GM21528 (cell line): ENCODE measurements at regions not wholly inside any gene's neighbourhood (a gene's known extent, or its start where the extent isn't known, plus 50 kb on each side); places are given as distances from the start of the nearest gene placed in this dataset.
"Not testable (repeated sequence)": the region's sequence is repeated elsewhere in the genome, so short reads cannot be mapped to it uniquely, and the experiment has no call there.

Experiments
- ATAC-seq: cut with Tn5 transposase; IDR thresholded peaks from one replicate; pipeline ENCODE4 v1.9.1; 2021; ENCODE audit warnings: mild to moderate bottlenecking, moderate library complexity; ENCODE audit not compliant: unreplicated experiment, low FRiP score

DNA sequence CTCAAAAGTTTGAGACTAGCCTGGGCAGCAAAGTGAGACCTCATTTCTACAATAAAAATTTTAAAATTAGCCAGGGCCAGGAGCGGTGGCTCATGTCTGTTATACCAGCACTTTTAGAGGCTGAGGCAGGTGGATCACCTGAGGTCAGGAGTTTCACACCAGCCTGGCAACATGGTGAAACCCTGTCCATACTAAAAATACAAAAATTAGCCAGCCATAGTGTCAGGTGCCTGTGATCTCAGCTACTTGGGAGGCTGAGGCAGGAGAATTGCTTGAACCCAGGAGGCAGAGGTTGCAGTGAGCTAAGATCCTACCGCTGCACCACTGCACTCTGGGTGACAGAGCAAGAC is 85.1 kb upstream of the MAP4 start:
- ATAC-seq, result not testable (repeated sequence)

DNA sequence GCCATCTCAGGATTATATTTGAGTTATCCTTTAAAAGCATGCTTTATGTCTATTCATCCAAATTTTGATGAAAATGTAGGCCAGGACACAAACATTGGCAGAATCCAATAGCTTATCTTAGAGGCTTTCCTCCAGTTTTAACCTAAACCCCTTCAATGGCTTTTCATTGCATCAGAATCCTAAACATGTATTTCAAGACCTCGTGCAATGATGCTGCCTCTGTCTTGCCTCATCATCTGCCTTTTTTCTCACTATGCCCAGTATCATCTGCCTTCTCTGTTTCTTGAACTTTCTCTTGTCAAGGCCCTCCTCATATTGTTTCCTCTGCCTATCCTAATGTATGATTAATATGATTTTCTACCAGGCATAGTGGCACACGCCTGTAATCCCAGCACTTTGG is 76.1 kb upstream of the MAP4 start:
- no peak for ATAC-seq

DNA sequence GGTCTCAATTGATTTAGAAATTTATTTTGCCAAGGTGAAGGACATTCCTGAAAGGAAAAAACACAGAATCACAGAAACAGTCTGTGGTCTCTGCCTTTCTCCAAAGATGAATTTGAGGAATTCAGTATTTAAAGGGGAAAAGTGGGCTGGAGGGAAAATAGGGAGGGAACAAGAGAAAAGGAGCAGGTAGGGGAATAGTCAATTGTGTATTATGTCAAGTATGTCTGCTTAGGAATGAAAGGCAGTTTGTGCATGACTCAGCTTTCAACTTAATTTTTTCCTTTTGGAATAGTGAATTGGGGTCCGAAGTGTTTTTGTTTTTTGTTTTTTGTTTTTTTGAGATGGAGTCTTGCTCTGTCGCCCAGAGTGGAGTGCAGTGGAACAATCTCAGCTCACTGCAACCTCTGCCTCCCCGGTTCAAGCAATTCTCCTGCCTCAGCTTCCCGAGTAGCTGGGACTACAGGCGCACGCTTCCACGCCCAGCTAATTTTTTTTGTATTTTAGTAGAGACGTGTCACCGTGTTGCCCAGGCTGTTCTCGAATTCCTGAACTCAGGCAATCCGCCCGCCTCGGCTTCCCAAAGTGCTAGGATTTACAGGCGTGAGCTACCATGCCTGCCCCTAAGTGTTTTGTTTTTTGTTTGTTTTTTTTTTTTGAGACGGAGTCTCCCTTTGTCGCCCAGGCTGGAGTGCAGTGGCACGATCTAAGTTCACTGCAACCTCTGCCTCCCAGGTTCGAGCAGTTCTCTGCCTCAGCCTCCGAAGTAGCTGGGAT is 74.1 kb upstream of the MAP4 start:
- no peak for ATAC-seq

DNA sequence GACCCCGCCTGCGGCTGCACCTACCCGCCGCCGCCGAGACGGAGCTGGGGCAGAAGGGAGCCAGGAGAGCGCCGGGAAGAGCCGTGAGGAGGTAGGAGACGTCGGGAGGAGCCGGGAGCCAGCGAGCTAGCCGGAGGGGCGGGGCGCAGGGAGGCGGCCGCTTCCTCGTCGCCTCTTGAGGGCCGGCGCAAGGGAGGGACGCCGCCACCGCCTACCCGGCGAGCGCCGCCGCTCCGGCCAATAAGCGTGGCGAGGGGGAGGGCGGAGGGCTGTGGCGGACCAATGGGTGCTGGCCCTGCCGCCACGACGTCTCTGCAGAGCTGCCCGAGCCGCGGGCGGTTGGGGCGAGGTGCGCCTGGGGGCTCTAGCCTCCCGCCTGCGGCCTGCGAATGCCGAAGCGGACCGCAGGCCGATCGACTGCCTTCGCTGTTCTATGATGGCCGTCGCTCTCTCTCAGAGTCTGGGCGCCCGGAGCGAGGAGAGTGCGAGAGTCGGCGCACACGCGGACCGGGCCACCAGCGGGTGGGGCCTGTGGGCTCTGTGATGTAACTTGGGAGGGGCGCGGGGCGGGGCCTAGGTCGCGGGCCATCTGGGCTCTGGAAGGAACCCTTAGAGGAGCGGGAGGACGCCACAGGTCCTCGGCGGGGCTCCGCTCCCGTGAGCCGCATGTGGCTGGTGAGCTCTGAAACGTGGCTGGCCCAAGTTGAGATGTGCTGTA is 72.7 kb upstream of the MAP4 start:
- peak; percentile 92 for ATAC-seq

DNA sequence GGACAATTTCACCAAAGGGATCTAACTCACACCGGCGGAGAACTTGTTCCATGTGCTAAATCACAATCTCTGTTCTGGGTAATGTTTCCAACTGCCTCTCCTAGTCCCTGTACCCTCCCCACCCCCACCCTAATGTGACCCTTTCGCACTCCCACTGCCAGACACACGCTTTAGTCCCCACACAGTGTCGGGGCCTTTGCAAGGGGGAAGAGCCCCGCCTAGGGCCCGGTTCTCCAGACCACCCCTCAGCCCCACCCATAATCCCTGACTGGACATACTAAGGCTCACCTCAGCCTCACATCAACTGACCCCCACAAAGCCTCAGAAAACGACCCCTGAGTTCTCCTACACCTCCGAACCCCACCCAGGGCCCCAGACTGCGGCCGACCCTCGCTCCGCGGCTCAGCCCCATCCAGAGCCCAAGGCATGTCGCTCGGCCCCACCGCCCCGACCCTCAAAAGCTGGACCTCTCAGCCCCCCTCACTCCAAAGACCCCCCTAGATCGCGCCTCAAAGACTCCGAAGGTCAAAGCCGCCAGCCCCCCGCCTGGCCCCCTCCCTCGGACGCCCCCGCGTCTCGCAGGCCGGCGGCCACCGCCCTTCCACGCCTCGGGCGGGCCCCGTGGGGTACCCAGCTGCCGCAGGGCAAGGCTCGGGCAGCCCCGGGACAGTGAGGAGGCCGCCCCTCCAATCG is 72.0 kb upstream of the MAP4 start:
- peak; percentile 37 for ATAC-seq

DNA sequence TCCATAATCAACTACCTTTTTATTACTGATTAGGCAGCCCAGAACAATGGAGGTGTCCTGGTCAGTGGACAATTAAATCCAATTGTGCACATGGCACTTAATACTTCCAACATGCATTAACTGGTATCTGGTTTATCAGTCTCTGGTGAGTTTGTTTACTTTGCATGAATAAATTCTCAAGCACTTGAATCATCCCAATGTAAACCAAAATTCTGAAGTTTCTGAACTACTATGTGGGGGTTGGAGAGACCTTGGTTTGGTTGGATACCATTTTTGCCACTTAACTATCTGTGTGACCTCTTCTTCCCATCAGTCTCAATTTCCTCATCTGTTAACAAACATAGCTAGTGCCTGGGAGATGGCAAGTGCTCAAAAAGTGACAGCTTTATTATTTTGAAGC is 70.5 kb upstream of the MAP4 start:
- no peak for ATAC-seq

DNA sequence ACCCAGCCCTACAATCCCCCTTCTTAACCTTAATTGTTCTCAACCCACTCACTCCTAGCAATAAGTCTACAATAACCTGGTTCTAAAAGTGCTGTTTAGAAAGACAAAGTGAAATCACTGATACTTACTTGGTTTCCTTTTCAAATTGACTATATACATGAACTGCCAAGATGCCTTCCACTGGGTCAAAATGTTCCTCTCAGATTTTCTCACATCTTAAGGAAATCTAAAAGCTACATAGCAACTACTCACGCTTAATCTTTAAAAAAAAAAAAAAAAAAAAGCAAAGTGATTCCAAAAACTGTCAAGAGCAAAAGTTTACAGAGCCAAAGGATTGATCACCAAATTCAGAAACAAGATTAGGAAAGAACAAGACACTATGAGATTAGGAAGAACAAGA is 68.7 kb upstream of the MAP4 start:
- ATAC-seq, result no peak

DNA sequence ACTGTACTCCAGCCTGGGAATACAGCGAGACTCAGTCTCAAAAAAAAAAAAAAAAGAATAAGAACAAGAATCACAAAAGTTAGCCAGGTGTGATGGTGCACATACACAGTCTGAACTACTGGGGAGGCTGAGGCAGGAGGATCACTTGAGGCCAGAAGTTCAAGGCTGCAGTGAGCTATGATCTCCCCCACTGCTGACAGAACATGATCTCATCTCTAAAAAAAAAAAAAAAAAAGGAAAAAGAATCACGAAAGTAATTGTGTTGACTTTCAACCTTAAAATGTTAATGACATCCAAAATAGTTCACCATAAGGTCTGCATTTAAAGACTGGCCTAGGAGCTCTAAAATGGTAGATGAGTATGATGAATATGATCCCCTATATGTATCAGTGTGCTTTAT is 68.0 kb upstream of the MAP4 start:
- no peak for ATAC-seq

DNA sequence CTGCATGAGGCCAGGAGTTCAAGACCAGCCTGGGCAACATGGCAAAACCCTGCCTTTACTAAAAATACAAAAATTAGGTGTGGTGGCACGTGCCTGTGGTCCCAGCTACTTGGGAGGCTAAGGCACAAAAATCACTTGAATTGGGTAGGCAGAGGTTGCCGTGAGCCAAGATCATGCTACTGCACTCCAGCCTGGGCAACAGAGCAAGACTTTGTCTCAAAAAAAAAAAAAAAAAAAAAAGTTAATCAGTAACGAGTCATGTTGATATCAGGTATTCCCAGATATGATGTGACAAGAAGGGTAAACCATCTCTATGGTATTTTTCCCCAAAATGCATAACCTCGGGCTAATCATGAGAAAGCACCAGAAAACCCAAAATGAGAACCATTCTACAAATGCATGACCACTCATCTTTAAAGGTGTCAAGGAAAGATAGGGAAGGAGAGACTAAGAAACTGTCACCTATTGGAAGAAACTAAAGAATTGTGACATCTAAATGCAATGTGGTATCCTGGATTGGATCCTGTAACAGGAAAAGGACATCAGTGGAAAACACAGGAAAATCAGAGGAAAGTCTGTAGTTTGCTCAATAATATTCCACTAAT is 66.5 kb upstream of the MAP4 start:
- ATAC-seq, result no peak

DNA sequence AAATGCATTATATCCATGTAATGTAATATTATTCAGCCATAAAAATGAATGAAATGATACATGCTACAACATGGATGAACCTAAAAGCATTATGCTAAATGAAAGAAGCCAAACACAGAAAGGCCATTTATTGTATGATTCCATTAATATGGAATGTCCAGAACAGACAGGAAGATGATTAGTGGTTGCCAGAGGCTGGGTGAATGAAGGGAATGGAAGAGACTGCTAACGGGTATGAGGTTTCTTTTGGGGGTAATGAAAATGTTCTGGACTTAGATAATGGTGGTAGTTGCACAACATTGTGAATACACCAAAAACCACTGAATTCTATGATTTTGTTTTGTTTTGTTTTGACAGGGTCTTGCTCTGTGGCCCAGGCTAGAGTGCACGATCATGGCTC is 61.6 kb upstream of the MAP4 start:
- no peak for ATAC-seq

DNA sequence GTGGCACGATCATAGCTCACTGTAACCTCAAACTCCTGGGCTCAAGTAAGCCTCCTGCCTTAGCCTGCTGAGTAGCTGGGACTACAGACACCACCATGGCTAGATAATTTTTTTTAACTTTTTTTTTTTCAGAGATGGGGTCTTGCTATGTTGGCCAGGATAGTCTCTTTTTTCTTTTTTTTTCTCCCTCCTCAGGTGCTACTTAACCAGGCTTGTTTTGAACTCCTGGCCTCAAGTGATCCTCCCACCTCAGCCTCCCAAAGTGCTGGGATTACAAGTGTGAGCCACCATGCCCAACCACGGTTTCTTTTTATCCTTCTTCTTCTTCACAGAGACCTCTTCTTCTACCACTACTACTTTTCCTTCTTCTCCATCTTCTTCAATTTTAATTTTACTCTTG is 53.8 kb upstream of the MAP4 start:
- no peak for ATAC-seq

DNA sequence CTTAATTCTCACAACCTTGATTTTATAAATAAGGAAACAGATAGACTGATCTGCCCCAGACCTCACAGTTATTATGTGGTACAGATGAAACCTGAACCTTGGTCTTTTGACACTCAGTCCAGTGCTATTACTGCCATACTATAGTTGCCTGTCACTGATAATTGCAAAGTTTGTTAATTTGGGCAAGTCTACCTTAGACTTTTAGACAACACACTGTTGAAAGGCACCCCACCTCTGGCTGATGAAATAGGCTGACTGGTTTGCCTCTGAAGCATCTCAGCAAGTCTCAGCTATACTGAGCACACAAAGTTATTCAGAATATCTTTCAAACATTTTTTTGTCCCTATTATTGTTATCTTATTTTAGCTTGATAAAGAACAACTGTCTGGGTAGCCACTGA is 53.1 kb upstream of the MAP4 start:
- ATAC-seq, result no peak

DNA sequence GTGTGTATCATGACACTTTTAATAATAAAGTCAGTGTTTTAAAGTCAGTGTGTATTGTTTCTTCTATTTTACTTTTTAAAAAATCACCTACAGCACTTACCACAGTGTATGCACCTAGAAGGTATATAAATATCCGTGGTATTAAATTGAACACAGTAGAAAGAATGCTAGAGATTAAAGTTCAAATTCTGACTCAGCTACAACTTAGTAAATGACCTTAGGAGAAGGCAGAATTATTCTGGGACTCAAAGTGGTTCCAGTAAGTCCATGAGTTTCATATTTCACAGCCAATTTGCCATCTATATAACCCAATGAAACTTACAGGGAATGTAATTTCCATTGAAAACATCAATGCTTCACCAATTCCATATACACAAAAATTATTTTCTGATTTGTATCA is 52.7 kb upstream of the MAP4 start:
- ATAC-seq, result no peak

DNA sequence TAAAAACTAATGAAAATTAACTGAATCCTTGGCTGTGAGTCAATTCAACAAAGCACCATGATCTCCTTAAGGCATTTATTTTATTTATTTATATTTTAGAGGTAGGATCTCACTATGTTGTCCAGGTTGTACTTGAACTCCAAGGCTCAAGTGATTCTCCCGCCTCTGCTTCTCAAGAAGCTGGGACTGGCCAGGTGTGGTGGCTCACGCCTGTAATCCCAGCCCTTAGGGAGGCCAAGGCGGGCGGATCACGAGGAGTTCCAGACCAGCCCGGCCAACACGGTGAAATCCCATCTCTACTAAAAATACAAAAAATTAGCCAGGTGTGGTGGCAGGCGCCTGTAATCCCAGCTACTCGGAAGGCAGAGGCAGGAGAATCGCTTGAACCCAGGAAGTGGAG is 52.1 kb upstream of the MAP4 start:
- ATAC-seq, result not testable (repeated sequence)

DNA sequence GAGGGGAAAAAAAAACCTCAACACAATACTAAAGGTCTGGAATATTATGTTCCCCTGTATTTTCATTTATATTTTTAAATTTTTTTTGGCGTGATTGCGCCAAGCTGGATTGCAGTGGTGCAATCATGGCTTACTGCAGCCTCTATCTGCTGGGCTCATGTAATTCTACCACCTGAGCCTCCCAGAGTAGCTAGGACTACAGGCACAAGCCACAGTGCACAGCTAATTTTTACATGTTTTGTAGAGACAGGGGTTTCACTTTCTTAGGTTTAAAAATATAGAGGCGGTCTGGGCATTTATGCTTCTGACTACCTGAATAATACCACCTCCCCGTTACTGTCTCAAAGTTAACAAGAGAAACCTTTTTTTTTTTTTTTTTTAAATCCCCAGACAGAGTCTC is 51.1 kb upstream of the MAP4 start:
- ATAC-seq, result no peak
